ENCODE measurements at regions not wholly inside any gene's neighbourhood (a gene's known extent, or its start where the extent isn't known, plus 50 kb on each side); places are given as distances from the start of the nearest gene placed in this dataset.
"Not testable (repeated sequence)": the region's sequence is repeated elsewhere in the genome, so short reads cannot be mapped to it uniquely, and the experiment has no call there.

GRCh38 chr3:180743813-180744590 lies 64.7 kb upstream of the CCDC39 start:
- no peak for DNase-seq

- DNase-seq, result no peak
Measured at GRCh38 chr3:180747805-180748361, 68.6 kb upstream of the CCDC39 start.

- DNase-seq, result no peak
Measured at GRCh38 chr3:180749322-180749721, 70.0 kb upstream of the CCDC39 start.

GRCh38 chr3:180749796-180750195 lies 70.5 kb upstream of the CCDC39 start:
- no peak for DNase-seq

- no peak for DNase-seq
Measured at GRCh38 chr3:180755556-180755955, 76.3 kb upstream of the CCDC39 start.

- no peak for DNase-seq
Measured at GRCh38 chr3:180762866-180763265, 83.6 kb upstream of the CCDC39 start.

GRCh38 chr3:180764481-180764880 lies 85.2 kb upstream of the CCDC39 start:
- DNase-seq, result no peak

GRCh38 chr3:180770639-180771038 lies 91.3 kb upstream of the CCDC39 start:
- no peak for DNase-seq

GRCh38 chr3:180776433-180776832 lies 97.1 kb upstream of the CCDC39 start:
- DNase-seq, result no peak

- DNase-seq, result no peak
Measured at GRCh38 chr3:180782195-180782984, 103.1 kb upstream of the CCDC39 start.

- DNase-seq, result not testable (repeated sequence)
Measured at GRCh38 chr3:180786227-180786626, 106.9 kb upstream of the CCDC39 start.

GRCh38 chr3:180789774-180790173 lies 110.5 kb upstream of the CCDC39 start:
- DNase-seq, result no peak

GRCh38 chr3:180798197-180798596 lies 114.3 kb upstream of the FXR1 start:
- DNase-seq, result no peak

GRCh38 chr3:180802837-180803236 lies 109.6 kb upstream of the FXR1 start:
- no peak for DNase-seq

- peak; percentile 17 for DNase-seq
Measured at GRCh38 chr3:180804916-180805315, 107.6 kb upstream of the FXR1 start.

- no peak for DNase-seq
Measured at GRCh38 chr3:180808823-180809575, 103.5 kb upstream of the FXR1 start.

GRCh38 chr3:180820400-180820799 lies 92.1 kb upstream of the FXR1 start:
- no peak for DNase-seq

- no peak for DNase-seq
Measured at GRCh38 chr3:180825964-180826363, 86.5 kb upstream of the FXR1 start.

GRCh38 chr3:180827171-180827570 lies 85.3 kb upstream of the FXR1 start:
- DNase-seq, result no peak

GRCh38 chr3:180828001-180828720 lies 84.3 kb upstream of the FXR1 start:
- DNase-seq, result no peak

- DNase-seq, result no peak
Measured at GRCh38 chr3:180828723-180829408, 83.6 kb upstream of the FXR1 start.

All from skin of body (tissue), 1 donor.